ENCODE measurements at regions not wholly inside any gene's neighbourhood (a gene's known extent, or its start where the extent isn't known, plus 50 kb on each side); places are given as distances from the start of the nearest gene placed in this dataset.

GRCh38 chr10:2686691-2687090 is 380.7 kb upstream of the PFKP start:
- no peak for DNase-seq (ENCODE audit: low spot score in 2 of 2)
- 76% methylated on average over 3 of the region's 3 CpGs for WGBS
- no peak overlapping the region for H3K27ac ChIP-seq
- H3K4me1 ChIP-seq: no peaks in the 10 kb centered on the region
- H3K4me3 ChIP-seq: no peak overlapping the region
- no peaks in the 10 kb centered on the region for H3K27me3 ChIP-seq
- H3K9me3 ChIP-seq: no peaks in the 10 kb centered on the region
- no peaks in the 10 kb centered on the region for H3K36me3 ChIP-seq
- TF ChIP-seq POLR2A (IDR thresholded peaks at IDR 0.05): no peak
- TF ChIP-seq POLR2AphosphoS5 (IDR thresholded peaks at IDR 0.05): no peak
- TF ChIP-seq, protein P1, sequence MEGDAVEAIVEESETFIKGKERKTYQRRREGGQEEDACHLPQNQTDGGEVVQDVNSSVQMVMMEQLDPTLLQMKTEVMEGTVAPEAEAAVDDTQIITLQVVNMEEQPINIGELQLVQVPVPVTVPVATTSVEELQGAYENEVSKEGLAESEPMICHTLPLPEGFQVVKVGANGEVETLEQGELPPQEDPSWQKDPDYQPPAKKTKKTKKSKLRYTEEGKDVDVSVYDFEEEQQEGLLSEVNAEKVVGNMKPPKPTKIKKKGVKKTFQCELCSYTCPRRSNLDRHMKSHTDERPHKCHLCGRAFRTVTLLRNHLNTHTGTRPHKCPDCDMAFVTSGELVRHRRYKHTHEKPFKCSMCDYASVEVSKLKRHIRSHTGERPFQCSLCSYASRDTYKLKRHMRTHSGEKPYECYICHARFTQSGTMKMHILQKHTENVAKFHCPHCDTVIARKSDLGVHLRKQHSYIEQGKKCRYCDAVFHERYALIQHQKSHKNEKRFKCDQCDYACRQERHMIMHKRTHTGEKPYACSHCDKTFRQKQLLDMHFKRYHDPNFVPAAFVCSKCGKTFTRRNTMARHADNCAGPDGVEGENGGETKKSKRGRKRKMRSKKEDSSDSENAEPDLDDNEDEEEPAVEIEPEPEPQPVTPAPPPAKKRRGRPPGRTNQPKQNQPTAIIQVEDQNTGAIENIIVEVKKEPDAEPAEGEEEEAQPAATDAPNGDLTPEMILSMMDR (IDR thresholded peaks at IDR 0.05): no peak
- TF ChIP-seq EP300 (IDR thresholded peaks at IDR 0.05): no peak

DNA sequence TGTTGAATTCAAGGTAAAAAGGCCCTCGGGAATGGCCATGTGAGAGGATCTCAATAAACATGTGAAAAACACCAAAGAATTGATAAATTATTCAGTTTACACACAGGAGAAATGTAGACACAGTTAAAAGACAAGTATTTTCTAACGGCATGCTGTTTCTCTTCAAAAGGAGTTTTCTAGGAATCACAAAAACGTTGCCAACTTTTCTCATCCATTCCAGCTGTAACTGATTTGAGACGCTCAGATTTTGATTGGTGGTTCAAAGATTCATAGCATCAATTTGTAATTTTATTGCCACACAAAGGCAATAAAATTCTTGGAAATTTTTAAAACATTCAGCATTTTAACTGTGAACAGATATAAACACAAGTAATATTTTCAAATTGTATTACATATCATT is 384.9 kb upstream of the PFKP start:
- no peaks in the 10 kb centered on the region for H3K4me1 ChIP-seq
- H3K4me3 ChIP-seq: no peak overlapping the region
- no peaks in the 10 kb centered on the region for H3K36me3 ChIP-seq
- WGBS: 49% methylated on average over 4 of the region's 4 CpGs
- no peaks in the 10 kb centered on the region for H3K9me3 ChIP-seq
- no peaks in the 10 kb centered on the region for H3K27me3 ChIP-seq
- H3K27ac ChIP-seq: no peak overlapping the region
- TF ChIP-seq POLR2AphosphoS5 (IDR thresholded peaks at IDR 0.05) (no peak), POLR2A (IDR thresholded peaks at IDR 0.05) (no peak), EP300 (IDR thresholded peaks at IDR 0.05) (no peak)
- TF ChIP-seq, protein P1 (IDR thresholded peaks at IDR 0.05): no peak
- no peak for DNase-seq (ENCODE audit: low spot score in 2 of 2)

DNA sequence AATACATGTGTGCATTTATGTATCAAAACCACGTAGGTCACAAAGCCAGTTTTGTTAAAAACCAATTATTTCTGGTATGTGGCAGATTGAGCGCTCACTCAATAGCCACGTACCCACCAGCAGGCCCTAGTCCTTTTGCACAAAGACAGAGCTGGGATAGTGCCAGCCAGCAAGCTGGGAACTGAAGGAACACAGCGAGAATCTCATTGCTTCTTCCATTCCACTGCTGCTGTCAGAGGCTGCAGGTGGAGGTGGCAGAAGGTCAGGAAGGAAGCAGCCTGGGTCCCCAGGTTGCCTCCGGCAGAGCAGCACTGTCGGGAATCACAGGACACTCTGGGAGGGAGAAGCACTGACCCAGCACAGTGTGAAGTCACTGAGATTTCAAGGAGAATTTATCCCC is 385.5 kb upstream of the PFKP start:
- no peak overlapping the region for H3K27ac ChIP-seq
- H3K36me3 ChIP-seq: no peaks in the 10 kb centered on the region
- TF ChIP-seq EP300 (IDR thresholded peaks at IDR 0.05) (no peak), POLR2A (IDR thresholded peaks at IDR 0.05) (no peak), POLR2AphosphoS5 (IDR thresholded peaks at IDR 0.05) (no peak)
- TF ChIP-seq, protein P1 (IDR thresholded peaks at IDR 0.05): no peak
- H3K4me1 ChIP-seq: no peaks in the 10 kb centered on the region
- DNase-seq (ENCODE audit: low spot score in 2 of 2): no peak
- no peaks in the 10 kb centered on the region for H3K27me3 ChIP-seq
- H3K4me3 ChIP-seq: no peak overlapping the region
- WGBS: 59% methylated on average over 6 of the region's 6 CpGs
- H3K9me3 ChIP-seq: no peaks in the 10 kb centered on the region

- H3K4me1 ChIP-seq: no peaks in the 10 kb centered on the region
- no peaks in the 10 kb centered on the region for H3K27me3 ChIP-seq
- H3K36me3 ChIP-seq: no peaks in the 10 kb centered on the region
- WGBS: 46% methylated on average over 8 of the region's 8 CpGs
- no peak overlapping the region for H3K4me3 ChIP-seq
- no peaks in the 10 kb centered on the region for H3K9me3 ChIP-seq
- DNase-seq (ENCODE audit: low spot score in 2 of 2): no peak
- no peak overlapping the region for H3K27ac ChIP-seq
- TF ChIP-seq, protein P1 (IDR thresholded peaks at IDR 0.05): no peak
- TF ChIP-seq EP300 (IDR thresholded peaks at IDR 0.05): no peak
- TF ChIP-seq POLR2A (IDR thresholded peaks at IDR 0.05): no peak
- TF ChIP-seq POLR2AphosphoS5 (IDR thresholded peaks at IDR 0.05): no peak
Measured at GRCh38 chr10:2680821-2681220, 386.5 kb upstream of the PFKP start.

DNA sequence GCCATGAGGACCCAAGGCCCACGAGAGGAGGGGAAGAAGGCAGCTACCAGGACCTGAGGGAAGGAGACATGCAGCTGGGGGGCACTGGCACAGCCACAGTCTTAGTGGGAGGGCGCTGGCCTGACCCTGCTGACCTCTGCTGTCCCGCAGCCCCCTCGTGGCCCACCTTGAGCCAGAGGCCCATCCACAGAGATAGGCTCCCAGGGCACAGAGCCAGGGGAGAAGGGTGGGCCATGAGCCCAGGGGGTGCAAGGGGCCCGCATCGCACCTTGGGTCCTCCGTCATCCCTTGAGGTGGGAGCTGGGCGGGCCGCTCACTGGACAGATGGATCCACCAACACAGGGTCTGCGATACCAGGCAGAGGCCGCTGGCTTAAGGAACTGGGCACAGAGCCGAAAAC is 387.7 kb upstream of the PFKP start:
- TF ChIP-seq EP300 (IDR thresholded peaks at IDR 0.05) (no peak), POLR2AphosphoS5 (IDR thresholded peaks at IDR 0.05) (no peak), POLR2A (IDR thresholded peaks at IDR 0.05) (no peak)
- TF ChIP-seq, protein P1 (IDR thresholded peaks at IDR 0.05): no peak
- Histone ChIP-seq H3K4me3 (no peak overlapping the region), H3K27me3 (no peaks in the 10 kb centered on the region), H3K9me3 (no peaks in the 10 kb centered on the region), H3K4me1 (no peaks in the 10 kb centered on the region), H3K36me3 (no peaks in the 10 kb centered on the region), H3K27ac (no peak overlapping the region)
- 85% methylated on average over 7 of the region's 12 CpGs for WGBS
- no peak for DNase-seq (ENCODE audit: low spot score in 2 of 2)

All from suprapubic skin (tissue), 4 donors.